Endothelial cell (in vitro differentiated cells): ENCODE measurements at regions not wholly inside any gene's neighbourhood (a gene's known extent, or its start where the extent isn't known, plus 50 kb on each side); places are given as distances from the start of the nearest gene placed in this dataset.
A peak's percentile ranks its signal among the peaks of the same experiment; 100 is the strongest.

Experiments used
- DNase-seq: peaks from one replicate; pipeline ENCODE4 v3.0.0; 2021; ENCODE audit warnings: low spot score
- H3K27ac Mint-ChIP-seq: one replicate; pipeline ENCODE4 v1.8.0; 2021; ENCODE audit warnings: mixed read lengths, inconsistent platforms; ENCODE audit not compliant: unreplicated experiment
- H3K27me3 Mint-ChIP-seq: one replicate; pipeline ENCODE4 v1.8.0; 2021; ENCODE audit warnings: mild to moderate bottlenecking, moderate library complexity, mixed read lengths, inconsistent platforms; ENCODE audit not compliant: unreplicated experiment
- H3K36me3 Mint-ChIP-seq: one replicate; pipeline ENCODE4 v1.8.0; 2021; ENCODE audit warnings: mild to moderate bottlenecking, low read depth, mixed read lengths, inconsistent platforms; ENCODE audit not compliant: unreplicated experiment
- H3K4me1 Mint-ChIP-seq: one replicate; pipeline ENCODE4 v1.8.0; 2021; ENCODE audit warnings: mild to moderate bottlenecking, mixed read lengths, inconsistent platforms; ENCODE audit not compliant: unreplicated experiment
- H3K4me3 Mint-ChIP-seq: one replicate; pipeline ENCODE4 v1.8.0; 2021; ENCODE audit warnings: mild to moderate bottlenecking, mixed read lengths, inconsistent platforms; ENCODE audit not compliant: unreplicated experiment
- H3K9me3 Mint-ChIP-seq: one replicate; pipeline ENCODE4 v1.8.0; 2021; ENCODE audit warnings: mixed read lengths, inconsistent platforms; ENCODE audit not compliant: unreplicated experiment
- TF ChIP-seq, protein P1 (sequence below): fragments of 200-600 bp; sonication (generic); IDR thresholded peaks from one replicate; pipeline ENCODE4 v1.5.0; 2021; ENCODE audit warnings: antibody characterized with exemption; ENCODE audit not compliant: unreplicated experiment

DNA sequence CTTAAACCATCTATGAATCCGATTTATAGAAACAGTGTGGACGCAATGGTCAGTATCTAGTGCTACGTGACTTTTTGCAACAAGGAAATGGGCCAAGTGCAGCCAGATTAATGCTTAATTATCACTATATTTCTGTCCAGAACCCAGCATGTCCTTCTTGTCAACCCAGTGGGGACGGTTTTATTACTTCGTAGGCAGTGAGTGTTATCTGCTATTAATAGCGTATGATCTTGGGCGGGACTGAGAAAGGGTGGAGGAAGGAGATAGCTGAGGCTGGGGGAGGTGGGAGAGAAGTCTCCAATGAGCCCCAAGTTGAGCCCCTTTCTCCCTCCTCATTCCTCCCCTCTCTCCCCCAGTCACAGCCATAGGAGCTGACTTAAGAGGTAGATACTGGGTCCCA lies 59.7 kb upstream of the FAM222A start:
- H3K36me3 Mint-ChIP-seq, result no peaks in the 10 kb centered on the region
- no peak overlapping the region for H3K4me3 Mint-ChIP-seq
- H3K27ac Mint-ChIP-seq, result peak overlapping the region; percentile 70
- DNase-seq, result no peak
- TF ChIP-seq, protein P1, sequence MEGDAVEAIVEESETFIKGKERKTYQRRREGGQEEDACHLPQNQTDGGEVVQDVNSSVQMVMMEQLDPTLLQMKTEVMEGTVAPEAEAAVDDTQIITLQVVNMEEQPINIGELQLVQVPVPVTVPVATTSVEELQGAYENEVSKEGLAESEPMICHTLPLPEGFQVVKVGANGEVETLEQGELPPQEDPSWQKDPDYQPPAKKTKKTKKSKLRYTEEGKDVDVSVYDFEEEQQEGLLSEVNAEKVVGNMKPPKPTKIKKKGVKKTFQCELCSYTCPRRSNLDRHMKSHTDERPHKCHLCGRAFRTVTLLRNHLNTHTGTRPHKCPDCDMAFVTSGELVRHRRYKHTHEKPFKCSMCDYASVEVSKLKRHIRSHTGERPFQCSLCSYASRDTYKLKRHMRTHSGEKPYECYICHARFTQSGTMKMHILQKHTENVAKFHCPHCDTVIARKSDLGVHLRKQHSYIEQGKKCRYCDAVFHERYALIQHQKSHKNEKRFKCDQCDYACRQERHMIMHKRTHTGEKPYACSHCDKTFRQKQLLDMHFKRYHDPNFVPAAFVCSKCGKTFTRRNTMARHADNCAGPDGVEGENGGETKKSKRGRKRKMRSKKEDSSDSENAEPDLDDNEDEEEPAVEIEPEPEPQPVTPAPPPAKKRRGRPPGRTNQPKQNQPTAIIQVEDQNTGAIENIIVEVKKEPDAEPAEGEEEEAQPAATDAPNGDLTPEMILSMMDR, result no peak
- H3K27me3 Mint-ChIP-seq, result no peaks in the 10 kb centered on the region
- no peaks in the 10 kb centered on the region for H3K9me3 Mint-ChIP-seq
- H3K4me1 Mint-ChIP-seq, result peaks cover 18% of the 10 kb centered on the region

DNA sequence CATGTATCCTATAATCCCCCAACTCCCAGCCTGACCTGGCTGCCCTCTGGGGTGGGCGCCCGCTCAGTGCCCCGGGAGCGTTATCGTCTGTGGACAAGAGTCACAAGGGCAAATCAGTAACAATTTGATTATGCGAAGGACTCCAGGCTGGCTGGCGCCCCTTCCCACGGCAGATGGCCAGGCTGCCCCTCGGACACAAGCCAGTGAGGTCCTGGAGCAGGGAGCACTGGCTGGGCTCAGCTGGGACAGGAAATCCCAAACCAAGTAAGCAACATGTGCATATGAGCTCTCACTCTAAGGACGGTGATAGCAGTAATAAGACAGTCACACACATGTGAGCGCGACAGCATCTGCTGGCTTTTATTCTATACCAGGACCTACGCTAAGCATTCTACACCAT lies 59.3 kb upstream of the FAM222A start:
- no peaks in the 10 kb centered on the region for H3K36me3 Mint-ChIP-seq
- no peak for DNase-seq
- peaks cover 2% of the 10 kb centered on the region for H3K27me3 Mint-ChIP-seq
- peak overlapping the region; percentile 70 for H3K27ac Mint-ChIP-seq
- TF ChIP-seq, protein P1, result no peak
- H3K4me3 Mint-ChIP-seq, result no peak overlapping the region
- H3K9me3 Mint-ChIP-seq, result no peaks in the 10 kb centered on the region
- peaks cover 18% of the 10 kb centered on the region for H3K4me1 Mint-ChIP-seq

DNA sequence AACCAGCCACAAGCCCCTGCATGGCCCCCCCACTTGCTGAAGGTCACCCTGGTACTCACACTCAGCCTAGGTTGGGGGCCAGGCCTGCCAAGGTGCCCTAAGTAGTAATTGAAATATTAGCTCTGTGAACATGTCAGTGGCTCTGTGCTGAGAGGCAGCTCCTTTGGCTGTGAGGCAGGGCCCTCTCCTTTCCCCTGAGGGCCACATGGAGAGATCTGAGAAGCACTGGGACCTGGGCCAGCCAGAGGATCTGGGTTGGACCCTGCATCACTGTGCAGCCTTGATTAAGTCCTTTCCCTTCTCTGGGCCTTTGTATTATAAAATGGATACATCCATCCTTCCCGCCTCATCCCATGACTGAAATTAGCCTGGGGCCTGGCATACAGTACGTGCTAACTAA lies 58.0 kb upstream of the FAM222A start:
- H3K4me1 Mint-ChIP-seq, result peaks cover 18% of the 10 kb centered on the region
- no peaks in the 10 kb centered on the region for H3K9me3 Mint-ChIP-seq
- no peak overlapping the region for H3K4me3 Mint-ChIP-seq
- peaks cover 3% of the 10 kb centered on the region for H3K27me3 Mint-ChIP-seq
- H3K27ac Mint-ChIP-seq, result no peak overlapping the region
- no peak for DNase-seq
- TF ChIP-seq, protein P1, result no peak
- no peaks in the 10 kb centered on the region for H3K36me3 Mint-ChIP-seq

DNA sequence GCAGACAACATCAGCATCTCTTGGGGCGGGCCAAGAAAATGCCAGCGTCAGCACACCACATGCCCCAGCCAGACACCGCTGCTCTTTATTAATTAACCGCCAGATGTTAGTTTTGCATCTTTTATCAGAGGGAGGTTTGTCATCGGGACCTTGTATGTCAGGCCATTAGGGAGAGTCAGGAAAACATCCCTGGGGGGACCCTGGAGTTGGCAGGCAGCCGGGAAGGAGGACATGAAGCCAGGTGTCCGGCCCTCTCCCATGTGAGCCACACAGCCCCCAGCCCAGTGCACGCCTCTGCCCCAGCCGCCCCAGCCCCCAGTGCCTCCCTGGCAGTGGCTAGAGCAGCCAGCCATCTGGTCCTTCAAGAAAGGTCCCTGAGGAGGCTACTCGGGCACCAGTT lies 56.9 kb upstream of the FAM222A start:
- TF ChIP-seq, protein P1, result no peak
- H3K27me3 Mint-ChIP-seq, result peaks cover 3% of the 10 kb centered on the region
- no peak overlapping the region for H3K4me3 Mint-ChIP-seq
- DNase-seq, result no peak
- peaks cover 18% of the 10 kb centered on the region for H3K4me1 Mint-ChIP-seq
- H3K27ac Mint-ChIP-seq, result peak overlapping the region; percentile 11
- no peaks in the 10 kb centered on the region for H3K36me3 Mint-ChIP-seq
- H3K9me3 Mint-ChIP-seq, result no peaks in the 10 kb centered on the region

DNA sequence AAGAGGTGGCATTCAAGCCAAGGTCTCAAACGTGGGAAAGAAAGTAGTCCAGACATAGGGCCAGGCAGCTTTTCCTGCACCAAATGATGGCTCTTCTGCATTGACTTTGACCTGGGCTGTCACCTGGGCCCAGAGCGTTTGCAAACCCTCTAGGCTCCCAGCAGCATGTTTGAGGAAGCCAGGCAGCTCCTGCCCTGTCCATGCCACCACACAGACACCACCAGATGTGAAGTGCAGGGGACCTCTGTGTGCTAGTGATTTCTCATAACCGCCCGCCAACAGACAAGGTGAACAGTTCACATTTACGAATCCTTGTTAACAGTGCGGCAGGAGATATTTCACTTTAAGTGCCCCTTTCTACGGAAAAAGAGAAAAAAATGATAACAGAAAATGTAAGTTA lies 49.8 kb upstream of the FAM222A start:
- no peak overlapping the region for H3K4me3 Mint-ChIP-seq
- H3K27ac Mint-ChIP-seq, result no peak overlapping the region
- TF ChIP-seq, protein P1, result no peak
- no peaks in the 10 kb centered on the region for H3K4me1 Mint-ChIP-seq
- no peaks in the 10 kb centered on the region for H3K9me3 Mint-ChIP-seq
- no peaks in the 10 kb centered on the region for H3K36me3 Mint-ChIP-seq
- peaks cover 3% of the 10 kb centered on the region for H3K27me3 Mint-ChIP-seq
- no peak for DNase-seq
